Small intestine (tissue), 7 donors: ENCODE measurements at regions not wholly inside any gene's neighbourhood (a gene's known extent, or its start where the extent isn't known, plus 50 kb on each side); places are given as distances from the start of the nearest gene placed in this dataset.

Source experiments
- DNase-seq, 2 donors: peaks; one replicate each; pipeline versions ENCODE4 v3.0.0 to v3.0.0-alpha.2; 2013
- FAIRE-seq: peaks from 2 replicates; lab custom pipeline; 2012; peaks lifted over from hg19 to GRCh38; lab: Jason Lieb, UNC
- H3K27ac ChIP-seq, 3 donors: one replicate each; pipeline ENCODE4 v1.5.1; 2013; ENCODE audit warnings: low read length in 2 of 3, mild to moderate bottlenecking in 2 of 3, control low read depth in 1 of 3, inconsistent platforms in 1 of 3, low read depth in 1 of 3, moderate library complexity in 1 of 3
- H3K27me3 ChIP-seq, 3 donors: one replicate each; pipeline ENCODE4 v1.6.1; 2013; ENCODE audit warnings: low read length in 3 of 3, inconsistent platforms in 1 of 3; ENCODE audit not compliant: control insufficient read depth in 3 of 3, insufficient read depth in 3 of 3
- H3K36me3 ChIP-seq, 3 donors: one replicate each; pipeline ENCODE4 v1.6.1; 2013; ENCODE audit warnings: low read length in 3 of 3, inconsistent platforms in 1 of 3, low read depth in 1 of 3, mild to moderate bottlenecking in 1 of 3, moderate library complexity in 1 of 3; ENCODE audit not compliant: control insufficient read depth in 3 of 3, insufficient read depth in 2 of 3
- H3K4me1 ChIP-seq, 3 donors: one replicate each; pipeline ENCODE4 v1.6.1; 2013; ENCODE audit warnings: low read length in 2 of 3, inconsistent platforms in 1 of 3, low read depth in 1 of 3, mild to moderate bottlenecking in 1 of 3, moderate library complexity in 1 of 3; ENCODE audit not compliant: control insufficient read depth in 3 of 3, insufficient read depth in 2 of 3
- H3K4me3 ChIP-seq, 3 donors: one replicate each; pipeline ENCODE4 v1.5.1; 2013; ENCODE audit warnings: low read length in 3 of 3, control low read depth in 1 of 3, inconsistent platforms in 1 of 3, low read depth in 1 of 3, mild to moderate bottlenecking in 1 of 3, moderate library complexity in 1 of 3
- H3K9me3 ChIP-seq, 2 donors: one replicate each; pipeline ENCODE4 v1.6.1; 2013; ENCODE audit warnings: low read depth in 1 of 2, low read length in 1 of 2; ENCODE audit not compliant: control insufficient read depth in 2 of 2, insufficient read depth in 1 of 2
- WGBS, 3 donors: extraction: QIAGEN DNeasy Blood & Tissue Kit; methylation state at CpG; one replicate each; pipeline ENCODE4 v1.1.7; 2013; 5-methylcytosine and 5-hydroxymethylcytosine counted together
- donor health status: healthy with polysubstance abuse.
- donor health status: control.
- donor health status: control.
- donor health status: Bipolar disorder and iron deficiency.
- donor health status: healthy.

- FAIRE-seq (no peak), DNase-seq (no peak)
- H3K27ac ChIP-seq: no peak overlapping the region
- no peaks in the 10 kb centered on the region for H3K9me3 ChIP-seq
- H3K4me1 ChIP-seq: no peaks in the 10 kb centered on the region
- H3K36me3 ChIP-seq: no peaks in the 10 kb centered on the region
- H3K4me3 ChIP-seq: no peak overlapping the region
- no peaks in the 10 kb centered on the region for H3K27me3 ChIP-seq
Measured at GRCh38 chr16:62597875-62598274, 561.6 kb upstream of the CDH8 start.

- H3K36me3 ChIP-seq: no peaks in the 10 kb centered on the region
- WGBS, 3 donors: 25 to 53% (median 26%) methylated on average over 1 of the region's 1 CpG
- no peaks in the 10 kb centered on the region for H3K9me3 ChIP-seq
- FAIRE-seq (no peak), DNase-seq (no peak)
- H3K4me3 ChIP-seq: no peak overlapping the region
- H3K27me3 ChIP-seq: no peaks in the 10 kb centered on the region
- H3K27ac ChIP-seq: no peak overlapping the region
- H3K4me1 ChIP-seq: no peaks in the 10 kb centered on the region
Measured at GRCh38 chr16:62596584-62596983, 560.3 kb upstream of the CDH8 start.

DNA sequence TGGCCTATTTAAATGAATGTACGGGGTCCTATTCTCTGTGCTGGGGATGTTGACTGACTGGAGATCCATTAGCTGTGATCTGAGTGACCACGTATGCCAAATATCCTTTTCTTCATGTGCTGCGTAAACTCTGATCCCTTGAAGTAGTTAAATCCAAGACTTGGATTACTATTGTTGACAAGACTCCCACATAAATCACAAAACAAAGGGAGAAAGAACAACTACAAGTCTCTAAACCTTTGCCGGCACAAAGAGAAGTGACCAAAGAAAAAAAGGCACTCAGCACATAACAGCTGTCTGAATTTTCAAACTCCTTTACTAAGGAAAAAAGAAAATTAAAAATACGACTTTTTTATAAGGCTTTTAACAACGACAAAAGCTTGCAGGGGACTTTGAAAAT, 559.9 kb upstream of the CDH8 start:
- H3K4me1 ChIP-seq: no peaks in the 10 kb centered on the region
- FAIRE-seq (no peak), DNase-seq (no peak)
- H3K27ac ChIP-seq: no peak overlapping the region
- no peaks in the 10 kb centered on the region for H3K27me3 ChIP-seq
- 43 to 48% (median 44%) methylated on average over 6 of the region's 6 CpGs for WGBS, 3 donors
- H3K4me3 ChIP-seq: no peak overlapping the region
- H3K36me3 ChIP-seq: no peaks in the 10 kb centered on the region
- H3K9me3 ChIP-seq: no peaks in the 10 kb centered on the region

- Histone ChIP-seq H3K9me3 (no peaks in the 10 kb centered on the region), H3K36me3 (no peaks in the 10 kb centered on the region), H3K4me3 (no peak overlapping the region), H3K4me1 (no peaks in the 10 kb centered on the region), H3K27ac (no peak overlapping the region), H3K27me3 (no peaks in the 10 kb centered on the region)
- WGBS, 3 donors: 66 to 71% (median 69%) methylated on average over 3 of the region's 3 CpGs
- FAIRE-seq (no peak), DNase-seq (peak in 1 of 2 donors; percentile 1)
Measured at GRCh38 chr16:62586128-62586862, 550.1 kb upstream of the CDH8 start.

- 68 to 80% (median 75%) methylated on average over 2 of the region's 2 CpGs for WGBS, 3 donors
- H3K4me3 ChIP-seq: no peak overlapping the region
- no peak overlapping the region for H3K27ac ChIP-seq
- FAIRE-seq (no peak), DNase-seq (no peak)
- H3K9me3 ChIP-seq: no peaks in the 10 kb centered on the region
- no peaks in the 10 kb centered on the region for H3K4me1 ChIP-seq
- no peaks in the 10 kb centered on the region for H3K36me3 ChIP-seq
- H3K27me3 ChIP-seq: no peaks in the 10 kb centered on the region
Measured at GRCh38 chr16:62585041-62585545, 548.9 kb upstream of the CDH8 start.

DNA sequence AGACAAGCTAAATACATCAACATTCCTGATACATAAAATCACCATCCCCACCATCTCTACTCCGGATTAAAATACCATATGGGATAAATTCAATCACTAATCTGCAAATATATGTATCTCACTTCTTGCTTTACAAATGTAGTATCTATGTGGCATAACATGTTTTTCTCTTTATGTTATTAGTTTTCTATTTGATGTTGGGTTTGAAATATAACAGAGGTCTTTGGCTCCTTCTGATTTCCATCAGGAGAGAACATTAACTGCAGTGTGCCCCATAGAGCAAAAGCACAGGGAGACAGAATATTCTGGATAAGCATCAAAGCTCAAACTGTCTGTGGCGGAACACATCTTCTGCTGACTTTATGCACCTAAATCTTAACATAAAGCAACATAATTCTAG, 547.2 kb upstream of the CDH8 start:
- H3K36me3 ChIP-seq: no peaks in the 10 kb centered on the region
- H3K27me3 ChIP-seq: no peaks in the 10 kb centered on the region
- H3K27ac ChIP-seq: no peak overlapping the region
- no peaks in the 10 kb centered on the region for H3K9me3 ChIP-seq
- H3K4me3 ChIP-seq: no peak overlapping the region
- 86 to 92% (median 87%) methylated on average over 2 of the region's 2 CpGs for WGBS, 3 donors
- DNase-seq (no peak), FAIRE-seq (no peak)
- H3K4me1 ChIP-seq: no peaks in the 10 kb centered on the region

- FAIRE-seq (no peak), DNase-seq (no peak)
- no peaks in the 10 kb centered on the region for H3K36me3 ChIP-seq
- H3K4me1 ChIP-seq: no peaks in the 10 kb centered on the region
- H3K4me3 ChIP-seq: no peak overlapping the region
- H3K27ac ChIP-seq: no peak overlapping the region
- H3K9me3 ChIP-seq: no peaks in the 10 kb centered on the region
- 73 to 76% (median 75%) methylated on average over 1 of the region's 1 CpG for WGBS, 3 donors
- no peaks in the 10 kb centered on the region for H3K27me3 ChIP-seq
Measured at GRCh38 chr16:62573466-62573865, 537.2 kb upstream of the CDH8 start.

GRCh38 chr16:62568926-62569325, 532.7 kb upstream of the CDH8 start:
- H3K4me3 ChIP-seq: no peak overlapping the region
- H3K27me3 ChIP-seq: no peaks in the 10 kb centered on the region
- no peak overlapping the region for H3K27ac ChIP-seq
- FAIRE-seq: no peak
- no peaks in the 10 kb centered on the region for H3K9me3 ChIP-seq
- no peaks in the 10 kb centered on the region for H3K36me3 ChIP-seq
- 72 to 79% (median 73%) methylated on average over 2 of the region's 2 CpGs for WGBS, 3 donors
- no peak for DNase-seq
- no peaks in the 10 kb centered on the region for H3K4me1 ChIP-seq

GRCh38 chr16:62565706-62566105, 529.5 kb upstream of the CDH8 start:
- Histone ChIP-seq H3K27me3 (no peaks in the 10 kb centered on the region), H3K4me1 (no peaks in the 10 kb centered on the region), H3K4me3 (no peak overlapping the region), H3K9me3 (no peaks in the 10 kb centered on the region), H3K36me3 (no peaks in the 10 kb centered on the region), H3K27ac (no peak overlapping the region)
- 42 to 61% (median 57%) methylated on average over 1 of the region's 1 CpG for WGBS, 3 donors
- FAIRE-seq (no peak), DNase-seq (no peak)
